HG03521 (cell line): ENCODE measurements at regions not wholly inside any gene's neighbourhood (a gene's known extent, or its start where the extent isn't known, plus 50 kb on each side); places are given as distances from the start of the nearest gene placed in this dataset.

ENCODE experiments used
- ATAC-seq: cut with Tn5 transposase; IDR thresholded peaks from one replicate; pipeline ENCODE4 v1.9.1; 2021; ENCODE audit warnings: mild to moderate bottlenecking, moderate library complexity; ENCODE audit not compliant: unreplicated experiment

- no peak for ATAC-seq
These were observed 272.8 kb upstream of the FAR2 start for GRCh38 chr12:28876196-28876798.

DNA sequence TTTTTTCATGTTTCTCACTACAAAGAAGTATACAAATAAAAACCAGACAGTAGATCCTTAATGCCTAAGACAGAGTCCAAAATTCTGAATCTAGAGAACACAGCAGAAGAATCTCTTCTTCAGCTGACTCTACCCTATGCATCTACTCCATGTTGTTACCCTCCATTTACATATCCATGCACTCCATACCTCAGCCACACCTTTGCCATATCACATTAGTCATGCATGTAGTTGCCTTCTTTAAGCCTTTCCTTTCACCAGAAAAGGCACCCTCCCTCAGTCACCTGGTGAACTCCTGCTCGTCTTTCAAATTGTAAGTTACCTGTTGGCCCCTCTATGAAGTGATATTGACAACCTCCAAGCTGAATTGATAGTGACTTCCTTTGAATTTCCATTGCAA lies 271.2 kb upstream of the FAR2 start:
- ATAC-seq: no peak

GRCh38 chr12:28878629-28879028 lies 270.4 kb upstream of the FAR2 start:
- no peak for ATAC-seq

- no peak for ATAC-seq
These were observed 269.7 kb upstream of the FAR2 start for GRCh38 chr12:28879379-28879778.

GRCh38 chr12:28882444-28882843 lies 266.6 kb upstream of the FAR2 start:
- no peak for ATAC-seq

DNA sequence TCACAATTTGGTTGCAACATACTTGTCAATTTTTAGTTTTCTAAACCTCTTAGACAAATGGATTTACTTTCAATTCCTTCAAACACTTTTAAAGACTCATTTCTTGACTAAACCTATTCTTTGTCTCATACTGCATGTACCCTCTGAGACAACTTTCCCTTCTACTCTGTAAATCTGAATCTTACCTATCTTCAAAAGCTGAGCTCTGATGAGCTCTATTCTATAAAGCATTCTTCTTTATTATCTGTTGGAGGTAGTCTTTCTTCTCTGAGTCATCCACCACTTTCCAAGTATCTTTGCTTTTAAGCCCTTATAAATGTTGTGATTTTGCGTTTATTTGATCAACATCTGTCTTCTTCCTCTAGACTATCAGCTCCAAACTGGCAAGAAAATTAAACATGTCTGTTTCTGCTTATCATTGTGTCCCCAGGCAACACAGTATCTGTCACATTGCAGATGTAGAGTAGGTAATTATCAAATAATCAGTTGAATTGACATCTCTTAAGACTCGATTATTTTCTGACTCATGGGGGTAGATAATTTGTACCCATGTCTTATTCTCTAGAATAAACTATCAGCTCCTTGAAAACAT lies 265.6 kb upstream of the FAR2 start:
- ATAC-seq: no peak

DNA sequence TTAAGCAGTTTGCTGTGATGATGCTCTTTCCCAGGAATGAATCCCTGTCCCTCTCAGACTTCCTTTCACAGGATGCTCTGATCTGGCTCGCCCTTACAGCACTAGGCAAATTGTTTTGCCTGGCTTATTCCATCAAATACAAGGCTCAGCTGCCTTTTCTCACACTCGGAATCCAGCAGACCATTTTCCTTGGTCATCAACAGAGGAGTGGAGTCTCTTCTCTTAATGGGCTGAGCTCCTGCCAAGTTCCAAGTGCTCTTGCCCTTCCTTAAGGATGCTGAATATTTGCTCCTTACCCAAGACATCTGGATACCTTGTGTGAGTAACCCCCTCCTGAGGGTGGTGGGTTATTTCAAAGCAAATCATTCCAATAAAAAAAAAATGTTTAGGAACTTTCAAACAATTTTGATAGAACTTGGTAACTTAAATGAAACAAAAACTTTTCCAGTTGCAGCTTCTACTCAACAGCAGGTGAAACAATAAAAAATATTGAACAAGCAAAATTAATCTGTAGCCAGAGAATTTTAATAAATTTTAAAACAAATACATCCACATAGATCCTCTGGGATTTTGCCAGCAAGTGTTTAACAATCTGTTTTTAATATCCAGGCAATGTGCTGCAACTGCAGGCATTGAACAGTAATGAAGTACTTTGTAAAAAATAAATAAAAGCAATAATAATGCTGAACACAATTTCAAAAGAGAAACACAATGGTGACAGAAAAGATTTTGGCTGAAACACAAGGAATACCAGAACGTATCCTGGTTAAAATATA lies 264.0 kb upstream of the FAR2 start:
- no peak for ATAC-seq

DNA sequence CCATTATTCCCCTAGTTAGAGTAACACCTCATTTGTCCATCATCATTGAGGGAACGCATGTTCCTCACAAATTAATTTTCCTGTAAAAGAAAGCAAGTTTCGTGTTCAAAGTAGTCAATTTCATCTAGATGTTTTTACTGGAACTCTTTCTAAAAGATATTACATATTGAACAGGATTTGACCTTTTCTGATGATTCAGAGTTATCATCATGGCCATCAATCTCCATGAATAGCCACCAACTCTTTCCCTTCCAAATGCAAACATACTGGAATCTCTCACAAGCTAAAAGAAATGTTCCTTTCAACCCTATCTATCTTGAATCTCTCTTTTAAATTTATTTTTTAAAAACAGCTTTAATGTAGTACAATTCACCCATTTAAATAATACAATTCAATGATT lies 263.1 kb upstream of the FAR2 start:
- ATAC-seq: no peak

DNA sequence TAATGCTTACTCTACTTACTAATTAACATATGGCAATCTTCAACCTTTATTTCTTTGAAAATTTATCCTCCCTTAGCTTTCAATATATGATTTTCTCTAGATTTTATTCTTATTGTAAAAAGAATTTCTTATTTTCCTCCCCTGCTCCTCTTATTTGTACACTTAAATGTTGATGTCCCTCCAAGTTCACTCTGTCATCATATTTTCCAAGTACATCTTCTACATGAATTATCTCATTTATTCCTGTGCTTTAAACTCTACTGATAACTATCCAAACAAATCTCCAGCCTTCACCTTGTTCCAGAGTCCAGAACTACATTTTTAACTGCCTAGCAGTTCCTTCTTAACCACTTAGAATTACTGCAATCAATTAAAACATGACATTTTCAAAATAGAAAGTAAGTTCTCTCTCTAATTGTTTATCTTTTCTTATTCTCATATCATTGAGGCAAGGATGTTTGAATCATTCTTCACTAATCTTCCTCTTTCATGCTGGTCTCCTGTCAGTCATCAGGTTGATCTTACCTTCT lies 261.6 kb upstream of the FAR2 start:
- no peak for ATAC-seq

- no peak for ATAC-seq
These were observed 258.4 kb upstream of the FAR2 start for GRCh38 chr12:28890664-28891063.

- no peak for ATAC-seq
These were observed 258.0 kb upstream of the FAR2 start for GRCh38 chr12:28891126-28891525.

- no peak for ATAC-seq
These were observed 255.7 kb upstream of the FAR2 start for GRCh38 chr12:28893365-28893764.

- no peak for ATAC-seq
These were observed 255.2 kb upstream of the FAR2 start for GRCh38 chr12:28893856-28894255.

DNA sequence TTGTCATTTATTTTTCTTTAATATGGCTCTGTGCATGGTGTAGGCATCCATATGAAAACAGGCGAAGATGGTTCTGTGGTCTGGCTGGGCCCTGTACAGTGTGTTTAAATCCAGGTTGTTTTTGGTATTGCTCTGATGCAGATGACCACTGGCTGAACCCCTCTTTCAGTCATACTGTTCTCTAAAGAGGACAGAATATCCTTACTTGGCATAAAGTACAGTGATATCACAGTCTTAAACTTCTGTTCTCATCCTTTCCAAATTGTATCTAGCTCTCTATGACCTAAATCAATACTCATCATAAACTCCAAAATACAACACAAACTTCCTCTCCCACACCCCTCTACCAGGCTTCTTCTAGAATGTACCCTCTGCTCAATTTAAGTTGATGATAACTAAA lies 252.7 kb upstream of the FAR2 start:
- ATAC-seq: no peak

GRCh38 chr12:28898038-28898437 lies 251.0 kb upstream of the FAR2 start:
- no peak for ATAC-seq

GRCh38 chr12:28899951-28900350 lies 249.1 kb upstream of the FAR2 start:
- no peak for ATAC-seq

DNA sequence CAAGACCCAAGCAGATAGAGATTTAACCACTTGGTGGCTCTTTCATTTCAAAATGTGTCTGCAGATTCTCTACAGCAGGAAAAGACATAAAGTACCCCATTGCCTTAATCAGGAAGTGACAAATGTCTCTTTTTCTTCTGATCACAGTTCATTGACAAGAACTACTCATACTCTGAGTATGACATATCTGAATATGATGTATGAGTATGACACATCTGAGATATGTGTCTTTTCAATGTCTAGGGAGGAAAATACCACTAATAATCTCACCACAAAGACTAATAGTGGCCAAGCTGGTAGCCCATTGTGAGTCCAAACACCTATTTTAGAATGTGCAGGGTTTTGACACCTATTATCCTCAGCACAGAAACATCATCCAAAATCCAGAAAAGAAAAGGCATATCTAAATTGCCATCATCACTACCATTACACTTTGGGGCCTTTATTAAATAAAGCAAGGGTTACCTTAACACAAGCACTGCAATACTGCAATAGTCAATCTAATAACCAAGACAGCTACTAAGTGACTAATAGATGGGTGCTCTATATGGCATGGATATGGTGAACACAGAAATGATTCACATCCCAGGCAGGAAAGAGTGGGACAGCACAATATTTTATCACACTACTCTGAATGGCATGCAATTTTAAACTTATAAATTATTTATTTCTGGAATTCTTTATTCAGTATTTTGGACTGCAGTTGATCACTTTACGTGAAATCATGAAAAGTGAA lies 243.7 kb upstream of the FAR2 start:
- ATAC-seq: no peak

DNA sequence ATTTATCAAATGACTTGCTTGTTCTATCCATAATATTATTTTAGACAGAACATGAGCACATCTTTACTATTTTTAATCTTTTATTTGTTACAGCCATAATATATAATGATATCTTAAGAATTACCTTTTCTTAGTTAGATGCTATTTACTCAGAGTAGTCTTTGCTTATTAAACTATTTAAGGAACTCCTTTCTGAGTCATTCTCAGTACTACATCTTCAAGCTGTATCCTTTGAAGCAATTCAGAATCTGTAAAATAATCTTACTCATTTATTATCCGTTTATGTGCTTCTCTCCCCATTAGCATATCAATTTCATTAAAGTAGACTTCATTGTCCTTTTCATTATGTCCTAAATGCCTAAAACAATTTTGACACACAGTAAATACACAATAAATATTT lies 240.4 kb upstream of the FAR2 start:
- no peak for ATAC-seq

DNA sequence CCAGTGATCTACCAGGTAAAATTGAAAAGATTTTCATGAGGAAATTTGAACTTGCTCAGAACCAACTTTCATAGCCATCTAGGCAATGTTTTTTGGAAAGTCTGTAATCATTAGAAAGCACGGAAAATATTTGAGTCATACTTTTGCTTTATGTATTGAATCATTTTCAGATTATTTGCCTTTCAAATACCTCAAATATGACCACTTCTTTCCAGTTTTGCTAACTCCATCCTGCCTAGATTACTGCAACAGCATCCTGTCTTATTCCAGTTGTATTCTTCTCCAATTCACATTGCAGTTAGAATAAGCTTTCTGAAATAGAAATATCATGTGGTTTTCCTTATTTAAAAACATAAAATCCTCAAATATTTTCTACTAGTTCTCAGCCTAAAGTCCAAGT lies 239.8 kb upstream of the FAR2 start:
- no peak for ATAC-seq

DNA sequence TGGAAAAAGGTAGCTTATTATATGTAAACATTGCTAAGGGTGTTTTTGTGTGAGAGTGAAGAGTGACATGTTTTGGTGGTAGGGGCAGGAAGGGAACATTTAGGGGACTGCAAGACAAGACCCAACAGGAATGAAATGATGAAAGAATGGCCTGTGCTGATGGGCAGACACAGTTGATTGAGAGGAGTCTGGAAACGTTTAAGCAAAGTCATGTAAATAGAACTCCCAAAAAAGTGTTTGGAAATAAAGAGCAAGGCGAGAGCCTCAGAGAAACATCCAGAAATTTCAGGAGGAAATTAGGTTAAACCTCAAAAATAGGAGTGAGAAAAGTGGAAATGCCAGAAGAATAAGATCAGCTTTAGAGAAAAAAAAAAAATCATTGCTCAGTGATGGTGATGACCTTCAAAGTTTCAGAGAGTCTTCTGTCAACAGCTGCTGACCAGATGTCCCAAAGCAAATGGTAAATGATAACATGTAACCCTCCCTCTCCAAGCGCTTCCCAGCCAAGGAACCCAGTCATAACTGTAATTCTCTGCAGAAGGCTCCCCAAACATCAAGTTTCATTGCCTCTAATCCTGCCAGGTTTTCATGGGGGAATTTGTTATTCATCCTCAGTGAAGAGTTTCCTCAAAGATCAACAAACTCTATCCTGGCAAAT lies 223.2 kb upstream of the FAR2 start:
- no peak for ATAC-seq

GRCh38 chr12:28930704-28931103 lies 218.4 kb upstream of the FAR2 start:
- ATAC-seq: no peak
